ES-I3 (cell line): ENCODE measurements at regions not wholly inside any gene's neighbourhood (a gene's known extent, or its start where the extent isn't known, plus 50 kb on each side); places are given as distances from the start of the nearest gene placed in this dataset.

Source experiments
- H3K36me3 ChIP-seq: 2 replicates; pipeline ENCODE4 v1.6.1; 2013; ENCODE audit warnings: mild to moderate bottlenecking, low read length, control low read depth, moderate library complexity; ENCODE audit not compliant: insufficient read depth
- H3K4me1 ChIP-seq: 2 replicates; pipeline ENCODE4 v1.6.1; 2013; ENCODE audit warnings: mild to moderate bottlenecking, control low read depth, low read length; ENCODE audit not compliant: insufficient read depth
- H3K9ac ChIP-seq: 2 replicates; pipeline ENCODE4 v1.6.1; 2013; ENCODE audit warnings: low read depth, mild to moderate bottlenecking, low read length, moderate library complexity
- H3K9me3 ChIP-seq: 2 replicates; pipeline ENCODE4 v1.6.1; 2013; ENCODE audit warnings: mild to moderate bottlenecking, low read length, moderate library complexity; ENCODE audit not compliant: control insufficient read depth, insufficient read depth

DNA sequence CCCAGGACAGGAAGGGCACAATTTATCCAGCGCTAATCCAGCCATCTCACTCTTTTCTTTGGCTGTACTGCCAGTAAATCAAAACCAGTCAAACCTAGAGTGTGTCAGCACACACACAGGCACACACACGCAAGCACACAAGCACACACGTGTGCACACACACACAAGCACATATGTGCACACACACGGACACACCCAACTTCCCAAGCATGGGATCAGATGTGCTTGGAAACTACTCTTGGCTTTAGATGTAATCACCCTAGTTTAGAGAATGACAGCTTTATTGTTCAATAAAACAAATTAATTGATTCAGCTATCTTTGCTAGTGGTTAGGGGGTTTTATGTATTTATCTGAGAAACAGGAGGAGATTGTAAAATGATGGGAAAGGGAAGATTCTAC lies 615.0 kb upstream of the MKI67 start:
- H3K9me3 ChIP-seq: no peaks in the 10 kb centered on the region
- H3K36me3 ChIP-seq: no peaks in the 10 kb centered on the region
- H3K9ac ChIP-seq: no peak overlapping the region
- peaks cover 6% of the 10 kb centered on the region; the same call in 1 of the 2 replicates for H3K4me1 ChIP-seq

DNA sequence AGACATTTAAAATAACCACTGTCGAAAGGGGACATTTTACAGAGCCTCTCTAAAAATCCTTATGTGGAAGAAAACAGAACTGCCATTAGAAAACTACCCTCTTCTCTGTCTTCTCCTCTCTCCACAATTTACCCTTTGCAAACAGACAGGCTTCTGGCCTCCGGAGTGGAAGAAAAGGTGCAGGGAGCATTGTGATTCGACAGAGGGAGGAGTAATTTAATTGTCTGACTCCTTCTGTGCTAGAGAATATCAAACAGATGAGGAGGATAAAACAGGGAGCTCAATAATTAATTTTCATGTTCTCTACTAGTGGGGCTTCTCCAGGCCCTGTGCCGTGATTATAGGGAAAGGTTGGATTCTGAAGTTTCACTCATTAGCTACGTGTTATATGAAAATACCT lies 615.5 kb upstream of the MKI67 start:
- H3K9ac ChIP-seq: no peak overlapping the region
- peaks cover 6% of the 10 kb centered on the region; the same call in 1 of the 2 replicates for H3K4me1 ChIP-seq
- H3K36me3 ChIP-seq: no peaks in the 10 kb centered on the region
- H3K9me3 ChIP-seq: no peaks in the 10 kb centered on the region

GRCh38 chr10:128744092-128744491 lies 617.9 kb upstream of the MKI67 start:
- peaks cover 6% of the 10 kb centered on the region; the same call in 1 of the 2 replicates for H3K4me1 ChIP-seq
- no peak overlapping the region for H3K9ac ChIP-seq
- H3K9me3 ChIP-seq: no peaks in the 10 kb centered on the region
- H3K36me3 ChIP-seq: no peaks in the 10 kb centered on the region

- Histone ChIP-seq H3K4me1 (peaks cover 6% of the 10 kb centered on the region; the same call in 1 of the 2 replicates), H3K9me3 (no peaks in the 10 kb centered on the region), H3K36me3 (no peaks in the 10 kb centered on the region), H3K9ac (no peak overlapping the region)
Observed at GRCh38 chr10:128744811-128745305, 618.6 kb upstream of the MKI67 start.

DNA sequence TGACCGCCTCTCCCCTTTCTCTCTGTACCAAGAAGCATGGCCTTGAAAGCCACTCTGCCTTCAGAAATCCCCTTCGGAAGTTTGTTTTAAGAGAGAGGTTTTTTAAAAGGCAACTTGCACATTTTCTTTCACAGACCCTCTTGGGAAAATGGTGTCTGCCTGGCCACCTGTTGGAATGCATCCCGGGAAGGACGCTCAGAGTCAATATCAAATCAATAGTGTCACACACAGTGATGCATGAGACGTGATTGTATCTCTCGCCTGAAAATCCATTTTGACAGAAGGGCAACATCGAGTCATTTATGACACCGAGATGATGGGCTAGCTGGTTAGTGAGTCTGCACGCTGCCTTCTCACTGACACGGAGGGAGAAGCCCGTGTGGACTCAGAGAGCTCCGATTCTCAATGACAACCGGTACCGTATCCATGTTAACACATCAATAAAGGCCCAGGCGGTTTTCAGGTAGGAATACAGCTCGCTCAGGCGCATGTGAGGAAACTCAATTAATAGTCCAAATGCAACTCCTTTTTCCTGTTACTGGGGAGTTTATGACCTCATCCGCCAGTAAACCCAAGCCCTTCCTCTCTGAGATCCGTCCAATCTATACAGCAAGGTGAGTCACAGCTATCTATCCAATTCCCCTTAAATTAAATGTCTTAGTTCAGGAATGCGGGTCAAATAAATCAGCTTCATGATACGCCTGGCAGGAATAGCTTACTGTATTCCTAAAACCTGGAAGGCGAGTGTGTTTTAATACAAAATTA lies 621.5 kb upstream of the MKI67 start:
- Histone ChIP-seq H3K9me3 (no peaks in the 10 kb centered on the region), H3K36me3 (no peaks in the 10 kb centered on the region), H3K9ac (no peak overlapping the region), H3K4me1 (peaks cover 6% of the 10 kb centered on the region; the same call in 1 of the 2 replicates)

DNA sequence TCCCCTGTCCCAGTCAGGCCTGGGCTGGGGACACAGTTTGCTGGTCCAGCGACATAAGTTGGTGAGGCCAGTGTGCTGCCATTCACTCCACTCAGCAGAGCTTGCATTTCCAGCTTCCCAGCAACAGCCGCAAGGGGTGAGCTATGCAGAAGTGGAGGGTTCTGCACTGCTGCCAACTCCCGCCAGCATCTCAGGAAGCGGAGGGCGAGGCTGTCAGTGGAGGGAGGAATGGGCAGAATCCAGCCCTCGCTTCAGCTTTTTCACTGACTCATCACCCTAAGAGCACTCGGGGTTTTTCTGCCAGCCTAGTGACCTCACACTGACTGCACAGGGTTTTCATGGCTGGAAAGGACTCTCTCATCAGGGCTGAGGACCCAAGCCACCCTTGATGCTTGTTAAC lies 625.1 kb upstream of the MKI67 start:
- H3K36me3 ChIP-seq: no peaks in the 10 kb centered on the region
- no peak overlapping the region for H3K9ac ChIP-seq
- no peaks in the 10 kb centered on the region for H3K9me3 ChIP-seq
- H3K4me1 ChIP-seq: no peaks in the 10 kb centered on the region

- H3K9me3 ChIP-seq: no peaks in the 10 kb centered on the region
- no peaks in the 10 kb centered on the region for H3K4me1 ChIP-seq
- no peaks in the 10 kb centered on the region for H3K36me3 ChIP-seq
- no peak overlapping the region for H3K9ac ChIP-seq
Observed at GRCh38 chr10:128751851-128752250, 625.6 kb upstream of the MKI67 start.

DNA sequence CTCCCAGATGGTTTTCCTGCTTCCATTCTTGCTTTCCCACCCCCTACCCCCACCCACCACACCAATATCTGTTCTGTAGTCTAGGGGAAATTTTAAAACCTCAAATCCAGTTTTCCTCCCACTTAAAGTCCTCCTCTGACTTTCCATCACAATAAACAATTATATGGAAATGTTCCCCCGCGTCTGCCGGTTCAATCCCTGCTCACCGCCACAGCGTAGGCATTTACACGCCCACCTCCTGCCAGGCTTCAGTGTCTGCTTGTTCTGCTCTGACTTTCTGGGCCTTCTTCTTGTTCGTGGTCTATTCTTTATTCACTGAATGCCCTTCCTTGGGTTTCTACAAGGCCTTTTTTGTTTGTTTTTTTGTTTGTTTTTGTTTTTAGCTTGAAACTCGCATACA lies 633.0 kb upstream of the MKI67 start:
- Histone ChIP-seq H3K4me1 (no peaks in the 10 kb centered on the region), H3K36me3 (no peaks in the 10 kb centered on the region), H3K9ac (no peak overlapping the region), H3K9me3 (no peaks in the 10 kb centered on the region)

- Histone ChIP-seq H3K36me3 (no peaks in the 10 kb centered on the region), H3K9ac (no peak overlapping the region)
Observed at GRCh38 chr10:128763588-128763987, 637.4 kb upstream of the MKI67 start.

GRCh38 chr10:128764190-128764589 lies 638.0 kb upstream of the MKI67 start:
- Histone ChIP-seq H3K4me1 (no peaks in the 10 kb centered on the region), H3K9ac (no peak overlapping the region), H3K36me3 (no peaks in the 10 kb centered on the region), H3K9me3 (no peaks in the 10 kb centered on the region)

More at GRCh38 chr10:128763588-128763987, 637.4 kb upstream of the MKI67 start:
- H3K4me1 ChIP-seq: no peaks in the 10 kb centered on the region
- no peaks in the 10 kb centered on the region for H3K9me3 ChIP-seq

GRCh38 chr10:128766915-128767314 lies 640.7 kb upstream of the MKI67 start:
- H3K9ac ChIP-seq: no peak overlapping the region
- H3K9me3 ChIP-seq: no peaks in the 10 kb centered on the region
- H3K36me3 ChIP-seq: no peaks in the 10 kb centered on the region
- no peaks in the 10 kb centered on the region for H3K4me1 ChIP-seq

DNA sequence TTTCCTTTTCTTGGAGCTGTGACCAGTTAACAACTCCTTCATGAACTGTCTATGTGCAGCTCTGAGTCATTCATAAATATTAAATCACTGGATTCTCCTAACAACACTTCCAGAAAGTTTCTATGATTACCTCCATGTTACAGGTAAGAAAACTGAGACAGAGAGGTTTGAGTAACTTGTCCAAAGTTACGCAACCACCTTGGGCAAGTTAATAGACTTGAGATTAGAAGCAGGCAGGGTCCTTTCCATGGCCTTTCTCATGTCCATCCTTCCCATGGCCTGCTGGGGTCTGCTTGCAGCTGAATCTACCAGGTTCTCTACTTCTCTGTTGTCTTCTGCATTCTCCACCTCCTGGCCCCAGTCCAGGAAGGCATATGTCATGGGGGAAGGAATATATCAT lies 648.8 kb upstream of the MKI67 start:
- Histone ChIP-seq H3K9ac (no peak overlapping the region), H3K4me1 (no peaks in the 10 kb centered on the region), H3K36me3 (no peaks in the 10 kb centered on the region), H3K9me3 (no peaks in the 10 kb centered on the region; the same call in 1 of the 2 replicates)

GRCh38 chr10:128775743-128776142 lies 649.5 kb upstream of the MKI67 start:
- Histone ChIP-seq H3K9me3 (no peaks in the 10 kb centered on the region; the same call in 1 of the 2 replicates), H3K4me1 (no peaks in the 10 kb centered on the region), H3K9ac (no peak overlapping the region), H3K36me3 (no peaks in the 10 kb centered on the region)

DNA sequence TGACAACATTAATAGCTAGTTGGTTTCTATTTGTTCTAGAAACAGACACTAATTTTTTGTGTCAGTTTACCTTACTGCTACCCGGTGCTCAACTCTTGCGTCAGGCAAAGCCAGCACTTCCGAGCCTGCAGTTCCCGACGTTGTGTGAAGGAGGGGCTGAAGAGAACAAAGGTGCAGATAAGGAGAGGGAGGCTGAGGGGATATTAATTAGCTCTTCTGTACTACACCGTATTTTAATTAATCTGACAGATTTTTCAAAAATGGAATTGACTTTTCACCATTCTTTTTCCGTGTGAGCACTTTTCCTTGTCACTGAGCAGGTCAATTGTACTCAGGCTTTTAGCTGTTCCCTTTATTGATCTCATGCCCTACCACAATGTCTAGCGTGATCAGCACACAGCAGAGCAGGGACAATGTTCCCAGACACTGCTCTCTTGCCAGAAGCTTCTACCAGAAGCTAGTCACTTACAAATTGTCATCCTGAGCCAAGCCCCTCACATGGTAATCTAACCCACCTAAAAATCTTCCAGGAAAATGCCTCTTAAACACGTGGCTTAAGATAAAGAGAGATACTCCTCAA lies 650.5 kb upstream of the MKI67 start:
- H3K9ac ChIP-seq: no peak overlapping the region
- H3K36me3 ChIP-seq: no peaks in the 10 kb centered on the region
- no peaks in the 10 kb centered on the region; the same call in 1 of the 2 replicates for H3K9me3 ChIP-seq
- H3K4me1 ChIP-seq: no peaks in the 10 kb centered on the region

- Histone ChIP-seq H3K4me1 (no peaks in the 10 kb centered on the region), H3K9ac (no peak overlapping the region), H3K9me3 (no peaks in the 10 kb centered on the region; the same call in 1 of the 2 replicates), H3K36me3 (no peaks in the 10 kb centered on the region)
Observed at GRCh38 chr10:128777342-128777741, 651.1 kb upstream of the MKI67 start.
